ENCODE measurements at regions not wholly inside any gene's neighbourhood (a gene's known extent, or its start where the extent isn't known, plus 50 kb on each side); places are given as distances from the start of the nearest gene placed in this dataset.

DNA sequence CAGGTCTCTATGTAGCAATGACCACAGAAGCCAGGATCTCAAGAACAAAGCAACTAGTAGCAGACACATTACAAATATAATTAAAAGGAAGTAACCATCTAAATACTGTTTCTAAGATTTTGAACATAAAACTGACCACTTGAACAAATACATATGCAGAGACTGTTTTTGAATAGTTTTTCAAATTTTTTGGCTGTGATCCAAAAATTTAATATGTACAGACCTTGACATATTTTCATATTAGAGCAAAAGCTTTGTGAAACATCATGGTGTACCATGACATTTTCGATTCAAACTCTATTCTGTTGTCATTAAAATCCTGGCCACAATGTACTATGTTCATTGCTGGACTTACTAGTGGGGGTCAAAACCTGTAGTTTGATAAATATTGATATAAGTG, 126.5 kb downstream of the NUDT12 start:
- TF ChIP-seq CTCF (IDR thresholded peaks at IDR 0.05) = no peak
- TF ChIP-seq POLR2A (IDR thresholded peaks at IDR 0.05) = no peak
